ENCODE measurements at regions not wholly inside any gene's neighbourhood (a gene's known extent, or its start where the extent isn't known, plus 50 kb on each side); places are given as distances from the start of the nearest gene placed in this dataset.
"Not testable (repeated sequence)": the region's sequence is repeated elsewhere in the genome, so short reads cannot be mapped to it uniquely, and the experiment has no call there.

GRCh38 chr13:50543782-50544181 is 299.7 kb downstream of the DLEU7 start:
- no peak for ATAC-seq
- Histone ChIP-seq H3K9me3 (peaks cover 0 to 7% (median 0%) of the 10 kb centered on the region in 11 donors), H3K27ac (no peak overlapping the region), H3K4me3 (no peak overlapping the region), H3K4me1 (peaks cover 0 to 6% (median 2%) of the 10 kb centered on the region in 9 donors), H3K27me3 (no peaks in the 10 kb centered on the region), H3K36me3 (no peaks in the 10 kb centered on the region)
- 65 to 66% methylated on average over 6 of the region's 6 CpGs for WGBS, 2 donors
- no peak for DNase-seq
- TF ChIP-seq CTCF (IDR thresholded peaks at IDR 0.05): no peak
- intact Hi-C loops (cut with DNase I): no loop called here

GRCh38 chr13:50544211-50544610 is 299.3 kb downstream of the DLEU7 start:
- H3K27ac ChIP-seq: no peak overlapping the region
- no peak for DNase-seq
- ATAC-seq: no peak
- no peak for TF ChIP-seq CTCF (IDR thresholded peaks at IDR 0.05)
- H3K4me1 ChIP-seq: peaks cover 0 to 10% (median 3%) of the 10 kb centered on the region in 9 donors
- H3K4me3 ChIP-seq: no peak overlapping the region
- no peaks in the 10 kb centered on the region for H3K36me3 ChIP-seq
- intact Hi-C loops (cut with DNase I): no loop called here
- peaks cover 0 to 3% (median 0%) of the 10 kb centered on the region in 11 donors for H3K9me3 ChIP-seq
- WGBS, 2 donors: 87 to 89% methylated on average over 3 of the region's 3 CpGs
- no peaks in the 10 kb centered on the region for H3K27me3 ChIP-seq

- H3K27ac ChIP-seq; ATAC-seq; H3K27me3 ChIP-seq; H3K36me3 ChIP-seq; H3K4me3 ChIP-seq; DNase-seq; intact Hi-C loops (cut with DNase I); H3K9me3 ChIP-seq: not testable (repeated sequence)
- WGBS, 2 donors: no CpG with 5 or more reads among the region's 2 CpGs
- peaks cover 0 to 14% (median 3%) of the 10 kb centered on the region in 9 donors for H3K4me1 ChIP-seq
Measured at GRCh38 chr13:50547175-50547574, 296.3 kb downstream of the DLEU7 start.

GRCh38 chr13:50548586-50548985 is 294.9 kb downstream of the DLEU7 start:
- intact Hi-C loops (cut with DNase I): no loop called here
- H3K4me1 ChIP-seq: peaks cover 0 to 14% (median 3%) of the 10 kb centered on the region in 9 donors
- DNase-seq (no peak), ATAC-seq (no peak)
- H3K27ac ChIP-seq: no peak overlapping the region
- H3K36me3 ChIP-seq: no peaks in the 10 kb centered on the region
- no peak for TF ChIP-seq CTCF (IDR thresholded peaks at IDR 0.05)
- no peak overlapping the region for H3K4me3 ChIP-seq
- no peaks in the 10 kb centered on the region for H3K9me3 ChIP-seq
- no peaks in the 10 kb centered on the region for H3K27me3 ChIP-seq
- 90 to 96% methylated on average over 2 of the region's 2 CpGs for whole genome bisulfite sequencing, 2 donors

GRCh38 chr13:50549221-50549942 is 294.1 kb downstream of the DLEU7 start:
- WGBS, 2 donors: 69 to 72% methylated on average over 4 of the region's 4 CpGs
- Histone ChIP-seq H3K4me1 (peaks cover 0 to 14% (median 3%) of the 10 kb centered on the region in 9 donors), H3K27ac (no peak overlapping the region), H3K27me3 (no peaks in the 10 kb centered on the region), H3K4me3 (no peak overlapping the region), H3K9me3 (peaks cover 0 to 3% (median 0%) of the 10 kb centered on the region in 11 donors), H3K36me3 (no peaks in the 10 kb centered on the region)
- ATAC-seq (peak in 2 of 8 donors; percentile 9 to 39), DNase-seq (no peak)
- TF ChIP-seq CTCF (IDR thresholded peaks at IDR 0.05): no peak
- intact Hi-C loops (cut with DNase I): no loop called here
